Type B pancreatic cell (in vitro differentiated cells): ENCODE measurements at regions not wholly inside any gene's neighbourhood (a gene's known extent, or its start where the extent isn't known, plus 50 kb on each side); places are given as distances from the start of the nearest gene placed in this dataset.

Experiments
- DNase-seq: peaks from one replicate; pipeline ENCODE4 v3.0.0; 2021; ENCODE audit warnings: mixed read lengths; ENCODE audit not compliant: unreplicated experiment; ENCODE audit errors: extremely low spot score
- H3K27ac Mint-ChIP-seq: 2 replicates; pipeline ENCODE4 v1.8.0; 2021; ENCODE audit warnings: mild to moderate bottlenecking, mixed read lengths
- H3K27me3 Mint-ChIP-seq: 2 replicates; pipeline ENCODE4 v1.8.0; 2021; ENCODE audit warnings: mixed read lengths
- H3K36me3 Mint-ChIP-seq: 2 replicates; pipeline ENCODE4 v1.8.0; 2021; ENCODE audit warnings: mixed read lengths
- H3K4me1 Mint-ChIP-seq: one replicate; pipeline ENCODE4 v1.8.0; 2021; ENCODE audit warnings: mixed read lengths; ENCODE audit not compliant: unreplicated experiment
- H3K4me3 Mint-ChIP-seq: 2 replicates; pipeline ENCODE4 v1.8.0; 2021; ENCODE audit warnings: mild to moderate bottlenecking, mixed read lengths
- H3K9me3 Mint-ChIP-seq: 2 replicates; pipeline ENCODE4 v1.8.0; 2021; ENCODE audit warnings: mixed read lengths
- CTCF ChIP-seq: fragments of 200-600 bp; sonication (generic); conservative IDR thresholded peaks from 2 replicates; pipeline ENCODE4 v1.5.0; 2021; ENCODE audit warnings: antibody characterized with exemption, mild to moderate bottlenecking

- Mint-ChIP-seq H3K27ac (no peak overlapping the region), H3K9me3 (no peaks in the 10 kb centered on the region), H3K4me3 (no peak overlapping the region), H3K4me1 (no peaks in the 10 kb centered on the region), H3K27me3 (no peaks in the 10 kb centered on the region), H3K36me3 (no peaks in the 10 kb centered on the region)
- TF ChIP-seq CTCF, result no peak
- DNase-seq, result no peak
These were observed 199.2 kb downstream of the TFEC start for GRCh38 chr7:115831371-115831770.

GRCh38 chr7:115827305-115828045 is 203.1 kb downstream of the TFEC start:
- Mint-ChIP-seq H3K4me3 (no peak overlapping the region), H3K27me3 (no peaks in the 10 kb centered on the region), H3K4me1 (no peaks in the 10 kb centered on the region), H3K9me3 (no peaks in the 10 kb centered on the region), H3K36me3 (no peaks in the 10 kb centered on the region), H3K27ac (no peak overlapping the region)
- no peak for TF ChIP-seq CTCF
- DNase-seq, result no peak

- DNase-seq, result no peak
- no peaks in the 10 kb centered on the region for H3K27me3 Mint-ChIP-seq
- no peaks in the 10 kb centered on the region for H3K4me1 Mint-ChIP-seq
- no peak overlapping the region for H3K27ac Mint-ChIP-seq
- no peaks in the 10 kb centered on the region for H3K9me3 Mint-ChIP-seq
- no peak overlapping the region for H3K4me3 Mint-ChIP-seq
- TF ChIP-seq CTCF, result no peak
- H3K36me3 Mint-ChIP-seq, result no peaks in the 10 kb centered on the region
These were observed 205.0 kb downstream of the TFEC start for GRCh38 chr7:115825456-115826115.

GRCh38 chr7:115822801-115823200 is 207.8 kb downstream of the TFEC start:
- Mint-ChIP-seq H3K9me3 (no peaks in the 10 kb centered on the region), H3K27ac (no peak overlapping the region), H3K36me3 (no peaks in the 10 kb centered on the region), H3K4me3 (no peak overlapping the region), H3K27me3 (no peaks in the 10 kb centered on the region), H3K4me1 (no peaks in the 10 kb centered on the region)
- no peak for DNase-seq
- TF ChIP-seq CTCF, result no peak

- no peak for TF ChIP-seq CTCF
- no peak overlapping the region for H3K27ac Mint-ChIP-seq
- H3K4me3 Mint-ChIP-seq, result no peak overlapping the region
- H3K9me3 Mint-ChIP-seq, result no peaks in the 10 kb centered on the region
- H3K27me3 Mint-ChIP-seq, result no peaks in the 10 kb centered on the region
- no peaks in the 10 kb centered on the region for H3K36me3 Mint-ChIP-seq
- DNase-seq, result no peak
- H3K4me1 Mint-ChIP-seq, result no peaks in the 10 kb centered on the region
These were observed 208.2 kb downstream of the TFEC start for GRCh38 chr7:115822380-115822779.
